HCT116 (cell line): ENCODE measurements at regions not wholly inside any gene's neighbourhood (a gene's known extent, or its start where the extent isn't known, plus 50 kb on each side); places are given as distances from the start of the nearest gene placed in this dataset.

Experiments used
- CEBPB ChIP-seq: IDR thresholded peaks from 2 replicates; pipeline ENCODE4 v1.6.1; 2012; ENCODE audit warnings: low read depth
- CTCF ChIP-seq, 3 experiments: fragments of 200-600 bp in 1 of 3; sonication (generic) in 1 of 3; IDR thresholded peaks in 2 of 3; conservative IDR thresholded peaks in 1 of 3; 2 replicates each; pipeline ENCODE4 v1.5.1; 2012 to 2017; ENCODE audit warnings: low read depth in 2 of 3, low read length in 2 of 3, antibody characterized with exemption in 1 of 3, borderline replicate concordance in 1 of 3, control low read depth in 1 of 3, mild to moderate bottlenecking in 1 of 3, mixed read lengths in 1 of 3, mixed run types in 1 of 3, moderate library complexity in 1 of 3; ENCODE audit not compliant: insufficient read depth in 1 of 3
- POLR2A ChIP-seq: IDR thresholded peaks from 2 replicates; pipeline ENCODE4 v1.7.0; 2011; ENCODE audit warnings: borderline replicate concordance; ENCODE audit not compliant: insufficient read depth, insufficient read length; ENCODE audit errors: extremely low read depth
- POLR2AphosphoS5 ChIP-seq: IDR thresholded peaks from 2 replicates; pipeline ENCODE4 v1.6.1; 2011; ENCODE audit warnings: mild to moderate bottlenecking, low read depth, low read length, moderate library complexity
- RAD21 ChIP-seq: IDR thresholded peaks from 2 replicates; pipeline ENCODE4 v1.6.1; 2012; ENCODE audit warnings: low read depth, mild to moderate bottlenecking
- YY1 ChIP-seq: IDR thresholded peaks from 2 replicates; pipeline ENCODE4 v1.6.1; 2011; ENCODE audit warnings: low read length, low read depth, moderate library complexity, mild to moderate bottlenecking; ENCODE audit not compliant: insufficient replicate concordance; ENCODE audit errors: extremely low read depth
- ZBTB33 ChIP-seq: IDR thresholded peaks from 2 replicates; pipeline ENCODE4 v1.6.1; 2011; ENCODE audit warnings: mild to moderate bottlenecking, low read length, moderate library complexity; ENCODE audit not compliant: insufficient replicate concordance; ENCODE audit errors: extremely low read depth
- ZNF274 ChIP-seq: fragments of 200-500 bp; sonication (Bioruptor generic); IDR thresholded peaks from 2 replicates; pipeline ENCODE4 v1.6.1; 2014; ENCODE audit warnings: mild to moderate bottlenecking, low read depth, low read length, inconsistent platforms

DNA sequence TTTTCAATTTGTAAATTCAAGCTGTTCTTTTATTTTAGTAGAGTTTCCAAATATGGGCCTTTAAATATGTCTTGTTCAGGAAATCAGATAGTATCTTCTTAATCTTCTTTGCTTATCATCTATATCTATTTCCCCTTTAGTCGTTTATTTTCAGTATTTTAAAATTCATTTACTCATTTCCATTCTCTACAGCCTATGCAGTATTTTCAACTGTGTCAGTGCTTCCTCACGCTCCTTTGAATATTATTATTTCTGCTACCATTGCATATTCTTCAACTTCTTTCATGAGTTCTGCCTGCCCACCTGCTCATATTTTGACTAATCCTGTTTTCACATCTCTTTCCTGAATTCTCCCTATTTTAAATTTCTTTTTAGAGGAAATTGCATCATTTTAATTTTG, 185.4 kb downstream of the DKK2 start:
- TF ChIP-seq CTCF (IDR thresholded peaks at IDR 0.05 in 2 of 3, conservative IDR thresholded peaks at IDR 0.05 in 1 of 3; ENCODE audit: borderline replicate concordance in 1 of 3, insufficient read depth in 1 of 3, low read depth in 2 of 3, low read length in 2 of 3) (no peak), POLR2AphosphoS5 (no peak), ZBTB33 (no peak), CEBPB (no peak), ZNF274 (no peak), YY1 (no peak), POLR2A (no peak), RAD21 (no peak)
